Stimulated activated CD4-positive, alpha-beta T cell treated with anti-CD3 and anti-CD28 coated beads, Interleukin-2, amount 100 ng/mL, for 24 hours (primary cell): ENCODE measurements at regions not wholly inside any gene's neighbourhood (a gene's known extent, or its start where the extent isn't known, plus 50 kb on each side); places are given as distances from the start of the nearest gene placed in this dataset.
"Not testable (repeated sequence)": the region's sequence is repeated elsewhere in the genome, so short reads cannot be mapped to it uniquely, and the experiment has no call there.

Source experiments
- DNase-seq, 2 donors: peaks; one replicate each; pipeline ENCODE4 v3.0.0-alpha.2; 2020

DNA sequence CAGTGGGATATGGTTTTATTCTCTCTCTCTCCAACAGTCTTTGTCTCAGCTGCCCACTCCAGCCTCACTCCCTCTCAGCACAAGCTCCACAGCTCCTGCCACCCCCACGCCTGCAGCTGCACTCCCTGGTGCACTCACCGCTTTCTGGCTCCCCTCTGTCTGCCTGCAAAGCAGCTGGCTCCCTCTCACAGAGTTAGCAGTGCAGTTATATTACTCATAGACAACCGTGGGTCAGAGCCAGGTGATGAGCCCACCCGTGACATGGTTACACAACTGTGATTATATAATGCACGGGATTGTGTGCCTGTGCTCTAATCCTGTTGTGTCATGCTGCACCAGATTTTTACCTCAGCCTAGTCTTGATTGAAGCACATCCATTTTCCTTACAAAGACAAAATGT is 276.9 kb upstream of the CHAC2 start:
- no peak for DNase-seq

DNA sequence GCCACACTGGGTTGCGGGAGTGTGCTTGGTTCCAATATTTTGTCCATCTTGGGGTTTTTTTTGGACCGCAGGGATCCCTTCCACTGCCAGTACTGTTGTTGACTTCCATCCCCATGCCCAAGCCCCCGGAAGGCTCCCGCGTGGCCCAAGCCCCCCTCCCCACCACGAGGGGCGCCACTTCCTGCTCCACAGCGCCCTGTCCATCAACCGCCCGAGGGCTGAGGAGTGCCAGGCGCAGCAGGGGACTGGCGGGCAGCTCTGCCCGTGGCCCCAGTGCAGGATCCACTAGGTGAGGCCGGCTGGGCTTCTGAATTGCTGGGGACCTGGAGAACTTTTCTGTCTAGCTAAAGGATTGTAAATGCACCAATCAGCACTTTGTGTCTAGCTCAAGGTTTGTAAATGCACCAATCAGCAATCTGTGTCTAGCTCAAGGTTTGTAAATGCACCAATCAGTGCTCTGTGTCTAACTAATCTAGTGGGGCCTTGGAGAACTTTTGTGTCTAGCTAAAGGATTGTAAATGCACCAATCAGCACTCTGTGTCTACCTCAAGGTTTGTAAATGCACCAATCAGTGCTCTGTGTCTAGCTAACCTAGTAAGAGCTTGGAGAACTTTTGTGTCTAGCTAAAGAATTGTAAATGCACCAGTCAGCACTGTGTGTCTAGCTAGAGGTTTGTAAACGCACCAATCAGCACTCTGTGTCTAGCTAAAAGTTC is 281.3 kb upstream of the CHAC2 start:
- not testable (repeated sequence) for DNase-seq

- no peak for DNase-seq
These were observed 282.4 kb upstream of the CHAC2 start for GRCh38 chr2:53485021-53485728.

DNA sequence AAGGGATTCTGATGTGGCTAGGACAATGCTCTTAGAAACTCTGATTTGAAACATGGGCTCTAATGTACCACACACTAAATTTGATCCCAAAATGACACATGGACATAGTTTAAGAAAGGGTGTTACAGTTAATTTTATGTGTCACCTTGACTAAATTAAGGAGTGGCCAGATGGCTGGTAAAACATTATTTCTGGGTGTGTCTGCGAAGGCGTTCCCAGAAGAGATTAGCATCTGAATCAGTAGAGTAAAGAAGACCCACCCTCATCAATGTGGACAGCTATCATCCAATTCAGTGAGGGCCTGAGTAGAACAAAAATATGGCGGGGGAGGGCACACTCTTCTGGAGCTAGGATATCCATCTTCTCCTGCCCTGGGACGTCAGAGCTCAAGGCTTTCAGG is 283.1 kb upstream of the CHAC2 start:
- DNase-seq: no peak

- no peak for DNase-seq
These were observed 290.1 kb upstream of the CHAC2 start for GRCh38 chr2:53477517-53477916.

DNA sequence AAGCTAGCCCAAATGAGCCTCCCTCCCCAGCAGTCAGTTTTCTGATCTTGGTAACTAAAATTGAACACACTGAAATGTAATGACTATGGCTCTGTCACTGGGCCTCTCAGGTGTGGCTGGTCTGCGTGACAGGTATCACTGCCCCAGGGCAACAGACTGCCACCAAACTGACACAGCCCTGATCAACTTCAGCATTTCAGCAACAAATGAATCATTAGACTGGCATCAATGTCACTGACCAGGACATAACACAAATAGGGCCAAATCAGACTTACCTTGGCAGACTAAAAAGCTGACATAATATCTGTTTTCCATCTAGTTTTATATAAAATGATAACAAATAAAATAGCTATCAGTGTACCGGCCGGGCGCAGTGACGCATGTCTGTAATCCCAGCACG is 290.8 kb upstream of the CHAC2 start:
- DNase-seq: no peak

- no peak for DNase-seq
These were observed 291.8 kb upstream of the CHAC2 start for GRCh38 chr2:53475766-53476165.

GRCh38 chr2:53475321-53475720 is 292.3 kb upstream of the CHAC2 start:
- no peak for DNase-seq

DNA sequence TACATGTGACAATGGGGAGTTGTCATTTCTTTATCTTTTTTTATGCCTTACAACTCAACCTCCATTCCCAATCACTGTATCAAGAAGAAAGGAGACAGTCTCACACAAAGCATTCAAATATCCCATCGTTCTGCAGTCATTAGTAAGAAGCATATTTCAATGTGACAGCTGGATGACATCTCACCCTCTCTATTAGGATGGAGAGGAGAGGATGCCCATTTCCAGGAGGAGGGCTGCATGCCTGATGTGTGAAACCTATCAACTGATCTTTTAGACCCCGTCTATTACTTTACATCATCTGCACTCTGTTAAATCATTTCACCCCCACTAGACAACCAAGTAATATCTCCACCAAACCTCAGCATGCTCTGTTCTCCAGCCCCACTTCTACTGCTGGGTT is 292.7 kb upstream of the CHAC2 start:
- DNase-seq: no peak

GRCh38 chr2:53473775-53474311 is 293.8 kb upstream of the CHAC2 start:
- no peak for DNase-seq

GRCh38 chr2:53473236-53473635 is 294.4 kb upstream of the CHAC2 start:
- no peak for DNase-seq

GRCh38 chr2:53467467-53468180 is 300.0 kb upstream of the CHAC2 start:
- DNase-seq: no peak

DNA sequence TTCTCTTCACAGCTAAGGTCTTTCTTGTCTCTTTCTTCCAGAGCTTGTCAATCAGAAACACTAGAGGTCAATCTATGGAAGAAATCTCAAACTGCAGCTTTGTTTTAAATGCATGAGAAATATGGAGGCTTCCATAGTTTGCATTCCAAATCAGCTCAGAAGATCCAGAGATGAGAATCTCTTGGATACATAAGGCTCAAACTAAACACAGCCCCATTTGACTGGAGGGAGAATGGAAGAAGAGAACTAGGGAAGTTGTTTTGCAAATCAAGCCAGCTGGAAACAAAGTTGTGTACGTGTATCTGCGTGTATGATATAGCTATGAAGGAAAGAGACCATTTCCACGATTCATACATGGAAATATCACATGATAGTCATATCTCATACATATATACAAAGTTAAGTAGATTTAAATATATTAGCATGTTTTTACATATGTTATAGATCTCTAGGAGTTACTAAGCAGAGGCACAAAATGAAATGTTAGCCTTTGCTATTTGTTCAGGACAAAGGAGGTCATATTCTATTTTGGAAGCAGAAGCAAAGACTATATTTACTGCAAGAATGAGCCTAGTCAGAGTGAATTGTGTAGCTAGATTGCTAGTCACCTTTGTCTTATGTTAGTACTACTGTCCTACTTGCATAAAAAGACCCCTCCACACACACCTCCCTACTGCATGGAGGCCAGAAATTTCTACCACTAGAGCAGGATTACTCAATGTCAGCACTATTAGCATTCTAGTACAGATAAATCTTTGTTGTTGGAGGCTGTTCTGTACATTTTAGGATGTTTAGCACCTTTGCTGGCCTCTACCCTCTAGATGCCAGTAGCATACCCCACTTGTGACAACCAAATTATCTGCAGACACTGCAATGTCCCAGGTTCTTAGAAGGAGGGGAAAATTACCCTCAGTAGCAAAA is 303.5 kb upstream of the CHAC2 start:
- no peak for DNase-seq

DNA sequence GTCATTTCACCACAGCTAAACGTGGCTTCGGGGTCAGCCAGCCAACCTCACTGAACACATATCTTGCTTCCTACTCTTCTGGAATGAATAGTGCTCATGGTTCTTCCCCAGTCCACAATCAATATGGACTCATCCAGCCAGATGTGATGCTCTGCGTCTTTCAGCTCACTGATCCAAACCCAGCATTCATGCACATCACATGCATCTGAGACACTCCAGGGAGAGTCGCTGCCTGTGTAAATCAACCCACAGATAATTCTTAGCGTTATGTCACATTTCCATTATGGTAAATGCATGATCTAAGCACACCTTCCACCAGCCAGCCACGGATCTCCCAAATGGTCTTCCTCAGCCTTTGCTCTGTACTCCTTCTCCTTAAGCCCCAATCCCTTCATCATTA is 306.7 kb upstream of the CHAC2 start:
- DNase-seq: no peak

- DNase-seq: no peak
These were observed 307.3 kb upstream of the CHAC2 start for GRCh38 chr2:53460347-53460746.

GRCh38 chr2:53455094-53455493 is 312.5 kb upstream of the CHAC2 start:
- no peak for DNase-seq

DNA sequence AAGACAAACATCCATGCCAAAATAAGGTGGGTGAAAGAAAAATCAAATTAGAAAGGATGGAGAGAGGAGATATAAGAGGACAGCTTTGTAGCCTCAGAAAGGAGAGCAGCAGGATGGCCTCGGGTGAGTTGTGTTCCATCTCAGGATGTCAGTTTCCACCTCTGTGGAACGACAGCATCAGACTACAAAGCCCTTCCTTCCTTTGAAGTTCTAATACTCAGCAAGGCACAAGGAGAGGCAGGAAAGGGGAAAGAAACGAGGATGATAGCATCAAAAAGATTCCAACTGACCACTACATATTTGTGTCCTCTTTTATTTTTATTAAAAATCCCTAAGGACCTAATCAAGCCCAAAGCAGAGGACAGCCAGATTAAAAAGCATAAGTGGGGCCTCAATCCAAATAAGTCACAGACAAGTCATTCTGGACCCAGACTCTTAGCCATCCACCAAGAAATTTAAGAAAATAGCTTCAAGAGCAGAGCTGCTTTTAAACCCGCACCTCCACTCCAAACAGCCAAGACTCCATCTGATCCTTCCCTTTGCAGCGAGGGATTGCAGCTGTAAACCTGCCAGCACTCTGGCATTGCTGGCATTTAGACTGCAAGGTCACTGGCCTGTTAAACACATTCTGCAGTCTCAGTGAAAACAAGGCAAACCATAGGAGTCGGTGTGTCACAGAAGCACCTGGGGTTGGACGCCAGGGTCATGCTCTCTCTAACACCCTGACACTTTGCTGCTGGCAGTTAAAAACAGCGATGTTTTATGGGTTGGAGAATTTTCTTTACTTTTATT is 314.5 kb upstream of the CHAC2 start:
- DNase-seq: no peak

DNA sequence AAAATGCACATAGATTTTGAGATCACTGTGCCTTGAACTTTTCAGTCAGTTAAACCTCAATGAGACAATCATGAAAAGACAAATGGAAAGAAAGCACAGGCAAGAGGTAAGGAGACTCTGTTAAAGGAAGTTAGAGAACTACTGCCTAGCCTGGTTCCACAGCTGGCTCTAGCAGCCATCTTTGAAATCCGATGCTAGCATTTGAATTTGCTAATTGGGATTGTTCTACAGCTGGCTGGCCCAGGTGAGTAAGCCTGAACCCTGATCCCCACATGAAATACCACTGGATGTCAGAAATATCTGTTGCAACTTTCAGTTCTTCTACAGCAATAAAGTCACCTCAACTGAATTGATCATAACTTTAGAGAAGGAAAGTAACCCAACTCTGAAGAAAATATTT is 315.2 kb upstream of the CHAC2 start:
- no peak for DNase-seq

DNA sequence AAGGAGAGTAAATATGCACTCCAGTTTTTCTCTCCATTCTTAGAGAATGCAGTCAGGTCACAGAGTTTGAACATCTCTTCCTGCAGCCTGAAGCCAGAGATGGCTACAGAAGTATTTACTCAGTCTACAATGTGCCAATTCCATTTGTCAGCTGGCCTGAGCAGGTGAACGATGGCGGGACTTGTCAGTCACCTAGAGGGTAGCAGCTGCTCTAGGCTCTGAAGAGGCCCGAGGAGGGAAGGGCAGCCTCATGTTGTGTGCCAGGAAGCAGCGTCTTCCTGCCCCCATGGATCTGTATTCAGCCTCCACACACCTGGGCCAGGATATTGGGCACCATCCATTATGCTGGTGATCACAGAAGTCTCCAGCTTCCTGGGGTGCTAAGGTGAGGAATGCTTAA is 316.7 kb upstream of the CHAC2 start:
- no peak for DNase-seq

DNA sequence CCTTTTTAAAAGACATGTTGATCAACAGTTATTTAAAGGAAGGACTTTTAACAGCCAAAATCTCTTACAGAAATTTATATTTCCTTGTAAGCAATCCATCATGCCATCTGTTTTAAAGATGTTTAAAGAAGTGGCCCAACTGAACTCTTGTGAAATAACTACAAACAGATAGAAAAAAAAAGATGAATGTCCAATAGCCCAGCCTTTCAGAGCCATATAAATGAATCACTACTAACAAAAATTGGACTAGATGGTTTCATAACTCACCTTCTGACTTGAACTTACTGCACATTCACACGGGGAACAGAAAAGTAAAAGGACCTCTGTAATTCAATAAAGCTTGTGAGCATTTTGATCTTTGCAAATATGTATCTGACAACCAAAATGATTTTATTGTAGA is 319.0 kb upstream of the CHAC2 start:
- DNase-seq: no peak

DNA sequence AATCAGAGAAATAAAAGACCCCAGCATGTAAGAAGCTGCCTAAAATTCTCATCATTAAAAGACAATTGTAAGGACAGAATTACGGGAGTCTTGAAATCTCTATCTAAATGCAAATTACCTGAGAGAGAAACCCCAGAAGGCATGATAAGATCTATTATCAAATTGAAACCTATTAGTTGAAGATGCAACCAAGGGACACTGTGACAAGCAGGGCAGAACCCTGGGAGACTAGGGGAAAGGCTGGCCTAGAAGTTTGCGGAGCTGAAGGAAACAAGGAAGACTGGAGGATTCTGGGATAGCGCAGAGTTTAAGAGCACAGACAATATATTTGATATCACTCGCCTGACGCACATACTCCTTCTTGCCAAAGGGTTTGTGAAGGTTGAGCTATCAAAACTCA is 319.5 kb upstream of the CHAC2 start:
- no peak for DNase-seq
